Gastrocnemius medialis (tissue), 4 donors: ENCODE measurements at regions not wholly inside any gene's neighbourhood (a gene's known extent, or its start where the extent isn't known, plus 50 kb on each side); places are given as distances from the start of the nearest gene placed in this dataset.

ENCODE experiments used
- ATAC-seq, 2 donors: fragments of 150-250 bp; one replicate each; pipeline ENCODE4 v1.9.1; 2016
- DNase-seq, 2 donors: peaks; one replicate each; pipeline ENCODE4 v3.0.0-alpha.2; 2019
- H3K27ac ChIP-seq, 4 donors: fragments of 200-600 bp; sonication (generic); 1 replicate in 1 of 4; 2 replicates in 3 of 4; pipeline ENCODE4 v1.5.1; 2016 to 2018; ENCODE audit warnings: mild to moderate bottlenecking in 2 of 4, moderate library complexity in 1 of 4
- H3K27me3 ChIP-seq, 3 donors: fragments of 200-600 bp; sonication (generic) in 2 of 3; 1 replicate in 1 of 3; 2 replicates in 2 of 3; pipeline versions ENCODE4 v1.5.1 to v1.6.0; 2016 to 2019; ENCODE audit warnings: mild to moderate bottlenecking in 1 of 3, moderate library complexity in 1 of 3
- H3K36me3 ChIP-seq, 2 donors: fragments of 200-600 bp; sonication (generic) in 1 of 2; one replicate each; pipeline ENCODE4 v1.5.1; 2017 to 2018
- H3K4me1 ChIP-seq, 2 donors: fragments of 200-600 bp; sonication (generic) in 1 of 2; one replicate each; pipeline ENCODE4 v1.5.1; 2016 to 2017; ENCODE audit warnings: mild to moderate bottlenecking in 2 of 2
- H3K4me3 ChIP-seq, 4 donors: fragments of 200-600 bp; sonication (generic) in 3 of 4; 1 replicate in 1 of 4; 2 replicates in 3 of 4; pipeline ENCODE4 v1.5.1; 2016 to 2019; ENCODE audit warnings: mild to moderate bottlenecking in 2 of 4
- H3K9me3 ChIP-seq, 3 donors: fragments of 200-600 bp; sonication (generic) in 2 of 3; 1 replicate in 1 of 3; 2 replicates in 2 of 3; pipeline ENCODE4 v1.5.1; 2016 to 2019
- POLR2A ChIP-seq, 2 donors: fragments of 450-650 bp; IDR thresholded peaks; one replicate each; pipeline ENCODE4 v1.6.1; 2017; ENCODE audit warnings: antibody characterized with exemption in 2 of 2, mild to moderate bottlenecking in 2 of 2, moderate library complexity in 2 of 2
- in situ Hi-C, 4 donors: fragments of 200-750 bp; cut with MboI; loops; one replicate each; pipeline versions ENCODE4 v1.15.0 to v1.8.0; 2017; ENCODE audit warnings: low sequenced_read_pairs in 4 of 4
- intact Hi-C: fragments of 100-400 bp; cut with DNase I; formaldehyde crosslinking; loops from one replicate; pipeline ENCODE4 v1.15.1; 2023; ENCODE audit warnings: low total_unique reads
- TF ChIP-seq, protein P1 (sequence below), 5 experiments: fragments of 450-650 bp in 3 of 5; fragments of 200-600 bp in 2 of 5; sonication (generic) in 2 of 5; IDR thresholded peaks in 4 of 5; conservative IDR thresholded peaks in 1 of 5; 1 replicate in 4 of 5; 2 replicates in 1 of 5; pipeline ENCODE4 v1.5.1; 2016 to 2019; ENCODE audit warnings: antibody characterized with exemption in 5 of 5, mild to moderate bottlenecking in 3 of 5, moderate library complexity in 3 of 5

DNA sequence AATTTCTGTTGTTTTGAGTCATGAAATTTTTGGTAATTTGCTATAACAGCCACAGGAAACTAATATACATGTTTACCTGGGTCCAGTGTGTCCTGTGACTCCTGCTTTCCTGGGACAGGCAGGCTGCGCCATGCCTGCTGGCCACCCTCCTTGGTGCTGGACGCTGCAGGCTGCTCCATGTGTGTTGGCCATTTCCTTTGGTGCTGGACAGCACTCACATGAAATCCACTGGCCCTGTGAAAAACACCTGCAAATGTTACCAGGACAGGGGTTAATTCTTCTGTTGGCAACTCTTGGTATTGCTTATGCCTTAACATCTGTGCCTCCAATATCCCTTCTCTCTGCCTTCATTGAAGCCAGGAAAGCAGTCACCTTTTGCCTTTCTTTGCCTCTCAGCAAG lies 86.9 kb upstream of the ATP10A start:
- no peaks in the 10 kb centered on the region for H3K36me3 ChIP-seq
- intact Hi-C loops: no loop called here
- H3K4me1 ChIP-seq: no peaks in the 10 kb centered on the region
- ATAC-seq (no peak), DNase-seq (no peak)
- TF ChIP-seq POLR2A (IDR thresholded peaks at IDR 0.05): no peak
- TF ChIP-seq, protein P1, sequence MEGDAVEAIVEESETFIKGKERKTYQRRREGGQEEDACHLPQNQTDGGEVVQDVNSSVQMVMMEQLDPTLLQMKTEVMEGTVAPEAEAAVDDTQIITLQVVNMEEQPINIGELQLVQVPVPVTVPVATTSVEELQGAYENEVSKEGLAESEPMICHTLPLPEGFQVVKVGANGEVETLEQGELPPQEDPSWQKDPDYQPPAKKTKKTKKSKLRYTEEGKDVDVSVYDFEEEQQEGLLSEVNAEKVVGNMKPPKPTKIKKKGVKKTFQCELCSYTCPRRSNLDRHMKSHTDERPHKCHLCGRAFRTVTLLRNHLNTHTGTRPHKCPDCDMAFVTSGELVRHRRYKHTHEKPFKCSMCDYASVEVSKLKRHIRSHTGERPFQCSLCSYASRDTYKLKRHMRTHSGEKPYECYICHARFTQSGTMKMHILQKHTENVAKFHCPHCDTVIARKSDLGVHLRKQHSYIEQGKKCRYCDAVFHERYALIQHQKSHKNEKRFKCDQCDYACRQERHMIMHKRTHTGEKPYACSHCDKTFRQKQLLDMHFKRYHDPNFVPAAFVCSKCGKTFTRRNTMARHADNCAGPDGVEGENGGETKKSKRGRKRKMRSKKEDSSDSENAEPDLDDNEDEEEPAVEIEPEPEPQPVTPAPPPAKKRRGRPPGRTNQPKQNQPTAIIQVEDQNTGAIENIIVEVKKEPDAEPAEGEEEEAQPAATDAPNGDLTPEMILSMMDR (IDR thresholded peaks at IDR 0.05 in 4 of 5, conservative IDR thresholded peaks at IDR 0.05 in 1 of 5): no peak
- H3K27ac ChIP-seq: no peak overlapping the region
- no peaks in the 10 kb centered on the region for H3K9me3 ChIP-seq
- H3K27me3 ChIP-seq: no peaks in the 10 kb centered on the region
- in situ Hi-C loops: no loop called here
- H3K4me3 ChIP-seq: no peak overlapping the region

DNA sequence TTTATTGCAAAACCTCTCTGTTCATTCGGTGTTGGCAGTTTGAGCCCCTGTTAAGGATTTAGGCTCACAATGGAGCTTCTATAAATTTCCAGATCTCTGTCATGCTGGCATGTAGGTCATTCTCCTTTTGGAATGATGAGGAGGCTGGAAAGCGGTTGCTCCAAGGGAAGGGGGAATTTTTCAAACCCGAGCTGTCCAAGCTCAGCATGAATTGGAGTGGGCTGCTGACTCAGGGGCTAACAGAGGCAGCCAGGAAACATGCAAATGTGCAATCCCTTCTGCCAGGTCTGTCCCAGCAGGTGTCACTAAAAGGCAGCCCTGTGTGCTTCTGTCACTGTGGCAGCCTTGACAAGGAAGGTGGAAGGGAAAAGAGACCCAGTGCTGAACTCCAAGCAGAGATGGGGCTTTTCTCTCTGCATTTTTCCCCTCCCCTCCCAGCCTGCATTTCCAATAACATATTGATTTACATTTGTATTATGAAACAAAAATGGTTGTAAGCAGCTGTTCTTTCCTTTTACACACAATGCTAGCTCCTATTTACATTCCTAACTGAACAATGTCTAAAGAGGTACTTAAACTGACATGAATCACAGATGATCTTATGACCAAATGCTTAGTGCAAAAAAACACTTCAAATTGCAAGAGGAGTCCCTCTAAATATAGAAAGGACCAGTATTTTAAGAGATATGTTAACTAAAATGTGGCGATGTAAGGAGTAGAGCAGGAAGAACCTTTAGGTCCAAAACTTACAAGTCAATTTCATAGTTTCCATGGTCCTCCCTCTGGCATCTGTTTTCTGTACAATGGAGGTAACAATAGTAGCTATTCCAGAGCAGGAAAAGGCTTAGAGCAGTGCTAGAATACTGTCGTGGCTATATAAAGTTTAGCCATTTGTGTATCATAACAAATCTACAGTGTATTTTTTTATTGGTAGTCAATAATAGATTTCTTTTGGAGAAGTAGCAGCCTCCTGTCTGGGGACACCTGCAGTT lies 84.5 kb upstream of the ATP10A start:
- intact Hi-C loops: no loop called here
- no peaks in the 10 kb centered on the region for H3K9me3 ChIP-seq
- H3K4me1 ChIP-seq: no peaks in the 10 kb centered on the region
- no peak overlapping the region for H3K27ac ChIP-seq
- DNase-seq: no peak
- H3K4me3 ChIP-seq: no peak overlapping the region
- no peak for TF ChIP-seq POLR2A (IDR thresholded peaks at IDR 0.05)
- TF ChIP-seq, protein P1 (IDR thresholded peaks at IDR 0.05 in 4 of 5, conservative IDR thresholded peaks at IDR 0.05 in 1 of 5): no peak
- in situ Hi-C loops: loop anchor here (25.0 kb wide), 2 partner anchors 110 to 435 kb away; no protein-coding TSS in a partner anchor
- H3K27me3 ChIP-seq: no peaks in the 10 kb centered on the region
- no peaks in the 10 kb centered on the region for H3K36me3 ChIP-seq
- no peak for ATAC-seq

DNA sequence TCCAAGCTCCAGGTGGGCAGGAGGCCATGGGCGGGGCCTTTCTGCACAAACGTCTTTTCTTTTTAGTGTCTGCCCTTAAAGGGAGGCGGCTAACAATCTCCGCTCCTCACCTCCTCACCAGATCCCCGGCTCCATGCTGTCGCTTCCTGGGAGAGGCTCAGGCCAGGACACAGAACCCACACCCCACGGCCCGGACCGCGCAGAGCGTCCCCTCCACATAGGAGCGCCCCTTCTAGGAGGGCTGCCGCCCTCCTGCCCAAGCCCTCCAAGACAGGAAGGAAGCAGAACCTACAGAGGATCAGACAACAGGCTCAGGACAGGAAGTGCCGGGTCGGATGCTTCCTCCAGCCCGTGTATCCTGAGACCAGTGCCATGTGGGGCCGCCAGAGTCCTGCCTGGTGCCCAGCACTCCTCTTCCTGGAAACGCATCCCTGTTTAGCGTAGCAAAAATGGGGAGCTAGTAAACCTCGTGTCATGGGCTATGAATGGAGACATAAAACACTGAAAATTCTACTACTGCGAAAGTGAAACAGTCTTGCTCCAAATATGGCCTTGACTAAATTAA lies 83.2 kb upstream of the ATP10A start:
- no peak for DNase-seq
- H3K4me3 ChIP-seq: no peak overlapping the region
- no peaks in the 10 kb centered on the region for H3K36me3 ChIP-seq
- in situ Hi-C loops (loop anchor here (25.0 kb wide), 2 partner anchors 109 to 434 kb away; no protein-coding TSS in a partner anchor), intact Hi-C loops (no loop called here)
- no peak for TF ChIP-seq POLR2A (IDR thresholded peaks at IDR 0.05)
- no peak overlapping the region for H3K27ac ChIP-seq
- H3K4me1 ChIP-seq: no peaks in the 10 kb centered on the region
- no peak for ATAC-seq
- H3K27me3 ChIP-seq: no peaks in the 10 kb centered on the region
- no peaks in the 10 kb centered on the region for H3K9me3 ChIP-seq

DNA sequence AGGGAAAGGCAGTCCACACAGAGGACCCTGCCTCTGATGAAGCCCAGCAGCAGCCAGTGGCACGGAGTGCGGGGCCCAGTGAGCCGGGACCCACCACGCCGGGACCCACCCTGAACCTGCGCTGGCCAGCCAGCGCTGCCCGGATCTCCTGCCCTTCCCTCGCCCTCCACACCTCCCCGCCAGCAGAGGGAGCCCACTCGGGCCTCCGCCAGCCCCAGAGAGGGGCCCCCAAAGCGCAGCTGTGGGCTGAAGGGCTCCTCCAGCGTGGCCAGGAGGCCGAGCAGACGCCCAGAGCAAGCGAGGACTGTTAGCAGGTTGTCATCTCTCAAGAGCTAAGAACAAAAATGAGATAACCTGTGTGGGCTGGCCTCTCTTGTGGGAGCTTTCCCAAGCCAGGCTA lies 81.3 kb upstream of the ATP10A start:
- in situ Hi-C loops: loop anchor here (25.0 kb wide), 2 partner anchors 107 to 432 kb away; no protein-coding TSS in a partner anchor
- no peak for TF ChIP-seq POLR2A (IDR thresholded peaks at IDR 0.05)
- TF ChIP-seq, protein P1 (IDR thresholded peaks at IDR 0.05 in 4 of 5, conservative IDR thresholded peaks at IDR 0.05 in 1 of 5): no peak
- Histone ChIP-seq H3K36me3 (no peaks in the 10 kb centered on the region), H3K27ac (no peak overlapping the region), H3K4me1 (no peaks in the 10 kb centered on the region), H3K4me3 (no peak overlapping the region), H3K27me3 (no peaks in the 10 kb centered on the region), H3K9me3 (no peaks in the 10 kb centered on the region)
- intact Hi-C loops: no loop called here
- DNase-seq (no peak), ATAC-seq (no peak)

DNA sequence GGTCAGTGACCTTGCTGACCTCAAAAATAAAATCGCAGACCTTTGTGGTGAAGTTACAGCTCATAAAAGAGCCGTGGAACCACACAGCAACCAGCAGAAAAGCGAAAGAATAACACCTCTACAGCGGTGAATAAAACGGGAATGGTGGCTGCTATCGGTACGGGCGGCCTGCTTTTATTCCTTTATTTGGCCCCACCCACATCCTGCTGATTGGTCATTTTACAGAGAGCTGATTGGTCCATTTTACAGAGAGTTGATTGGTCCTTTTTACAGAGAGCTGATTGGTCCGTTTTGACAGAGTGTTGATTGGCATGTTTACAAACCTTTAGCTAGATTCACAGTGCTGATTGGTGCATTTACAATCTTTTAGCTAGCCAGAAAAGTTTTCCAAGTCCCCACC lies 80.7 kb upstream of the ATP10A start:
- no peaks in the 10 kb centered on the region for H3K4me1 ChIP-seq
- H3K27ac ChIP-seq: no peak overlapping the region
- H3K27me3 ChIP-seq: no peaks in the 10 kb centered on the region
- no peak for DNase-seq
- no peaks in the 10 kb centered on the region for H3K36me3 ChIP-seq
- in situ Hi-C loops: loop anchor here (25.0 kb wide), 2 partner anchors 107 to 432 kb away; no protein-coding TSS in a partner anchor
- no peaks in the 10 kb centered on the region for H3K9me3 ChIP-seq
- TF ChIP-seq, protein P1 (IDR thresholded peaks at IDR 0.05 in 4 of 5, conservative IDR thresholded peaks at IDR 0.05 in 1 of 5): no peak
- no peak for TF ChIP-seq POLR2A (IDR thresholded peaks at IDR 0.05)
- no peak overlapping the region for H3K4me3 ChIP-seq
- no peak for ATAC-seq
- intact Hi-C loops: no loop called here
